Effector memory CD8-positive, alpha-beta T cell (primary cell): ENCODE measurements at regions not wholly inside any gene's neighbourhood (a gene's known extent, or its start where the extent isn't known, plus 50 kb on each side); places are given as distances from the start of the nearest gene placed in this dataset.
"Not testable (repeated sequence)": the region's sequence is repeated elsewhere in the genome, so short reads cannot be mapped to it uniquely, and the experiment has no call there.

ENCODE experiments used
- ATAC-seq: fragments of 150-1000 bp; cut with Tn5 transposase; replicated peaks from 2 replicates; pipeline ENCODE4 v1.10.0; 2021; ENCODE audit warnings: mild to moderate bottlenecking, moderate library complexity
- DNase-seq, 3 experiments: peaks; one replicate each; pipeline ENCODE4 v3.0.0; 2021
- H3K27ac Mint-ChIP-seq, 2 donors: one replicate each; pipeline ENCODE4 v1.8.0; 2022; ENCODE audit warnings: mild to moderate bottlenecking in 2 of 2, mixed read lengths in 2 of 2, moderate library complexity in 2 of 2
- H3K27me3 Mint-ChIP-seq, 2 donors: one replicate each; pipeline ENCODE4 v1.8.0; 2022; ENCODE audit warnings: mixed read lengths in 2 of 2
- H3K36me3 Mint-ChIP-seq: one replicate; pipeline ENCODE4 v1.8.0; 2022; ENCODE audit warnings: mild to moderate bottlenecking, moderate library complexity, mixed read lengths; ENCODE audit not compliant: insufficient read depth
- H3K4me1 Mint-ChIP-seq, 2 donors: one replicate each; pipeline ENCODE4 v1.8.0; 2022; ENCODE audit warnings: low read depth in 2 of 2, mixed read lengths in 2 of 2
- H3K4me3 Mint-ChIP-seq, 2 donors: one replicate each; pipeline ENCODE4 v1.8.0; 2022; ENCODE audit warnings: mild to moderate bottlenecking in 2 of 2, mixed read lengths in 2 of 2, moderate library complexity in 2 of 2
- H3K9me3 Mint-ChIP-seq, 2 donors: one replicate each; pipeline ENCODE4 v1.8.0; 2022; ENCODE audit warnings: mixed read lengths in 2 of 2

- ATAC-seq (no peak), DNase-seq (no peak)
- H3K27ac Mint-ChIP-seq: no peak overlapping the region
- no peak overlapping the region for H3K4me3 Mint-ChIP-seq
- H3K36me3 Mint-ChIP-seq: no peaks in the 10 kb centered on the region
- peaks cover 0 to 13% of the 10 kb centered on the region in 2 donors for H3K27me3 Mint-ChIP-seq
- H3K4me1 Mint-ChIP-seq: no peaks in the 10 kb centered on the region
- peaks cover 0 to 3% of the 10 kb centered on the region in 2 donors for H3K9me3 Mint-ChIP-seq
Observed at GRCh38 chr20:22944062-22944461, 91.0 kb upstream of the SSTR4 start.

- no peaks in the 10 kb centered on the region for H3K4me1 Mint-ChIP-seq
- H3K27me3 Mint-ChIP-seq: peaks cover 0 to 13% of the 10 kb centered on the region in 2 donors
- H3K9me3 Mint-ChIP-seq: peaks cover 0 to 3% of the 10 kb centered on the region in 2 donors
- H3K4me3 Mint-ChIP-seq: no peak overlapping the region
- DNase-seq: no peak
- H3K36me3 Mint-ChIP-seq: no peaks in the 10 kb centered on the region
- no peak for ATAC-seq
- H3K27ac Mint-ChIP-seq: no peak overlapping the region
Observed at GRCh38 chr20:22944936-22945335, 90.2 kb upstream of the SSTR4 start.

GRCh38 chr20:22946596-22946995 is 88.5 kb upstream of the SSTR4 start:
- Mint-ChIP-seq H3K9me3 (peaks cover 0 to 3% of the 10 kb centered on the region in 2 donors), H3K4me3 (no peak overlapping the region), H3K27ac (no peak overlapping the region), H3K27me3 (peaks cover 0 to 13% of the 10 kb centered on the region in 2 donors), H3K4me1 (no peaks in the 10 kb centered on the region), H3K36me3 (no peaks in the 10 kb centered on the region)
- no peak for DNase-seq
- ATAC-seq: no peak

GRCh38 chr20:22949331-22950109 is 85.6 kb upstream of the SSTR4 start:
- Mint-ChIP-seq H3K36me3 (no peaks in the 10 kb centered on the region), H3K4me1 (no peaks in the 10 kb centered on the region), H3K27ac (no peak overlapping the region), H3K9me3 (peaks cover 3 to 8% of the 10 kb centered on the region in 2 donors), H3K27me3 (peaks cover 0 to 13% of the 10 kb centered on the region in 2 donors), H3K4me3 (no peak overlapping the region)
- DNase-seq (no peak), ATAC-seq (no peak)

GRCh38 chr20:22951966-22952365 is 83.1 kb upstream of the SSTR4 start:
- H3K4me1 Mint-ChIP-seq: no peaks in the 10 kb centered on the region
- H3K27me3 Mint-ChIP-seq: no peaks in the 10 kb centered on the region
- no peak overlapping the region for H3K27ac Mint-ChIP-seq
- ATAC-seq (no peak), DNase-seq (no peak)
- no peak overlapping the region for H3K4me3 Mint-ChIP-seq
- H3K9me3 Mint-ChIP-seq: peaks cover 5 to 8% of the 10 kb centered on the region in 2 donors
- H3K36me3 Mint-ChIP-seq: no peaks in the 10 kb centered on the region

- Mint-ChIP-seq H3K4me1 (no peaks in the 10 kb centered on the region), H3K27me3 (no peaks in the 10 kb centered on the region), H3K4me3 (no peak overlapping the region), H3K9me3 (peaks cover 2 to 8% of the 10 kb centered on the region in 2 donors), H3K27ac (no peak overlapping the region), H3K36me3 (no peaks in the 10 kb centered on the region)
- no peak for DNase-seq
- no peak for ATAC-seq
Observed at GRCh38 chr20:22954661-22955060, 80.5 kb upstream of the SSTR4 start.

- H3K4me3 Mint-ChIP-seq: no peak overlapping the region
Observed at GRCh38 chr20:22958390-22958789, 76.7 kb upstream of the SSTR4 start.

GRCh38 chr20:22962567-22963439 is 72.3 kb upstream of the SSTR4 start:
- H3K4me1 Mint-ChIP-seq: no peaks in the 10 kb centered on the region
- H3K36me3 Mint-ChIP-seq: no peaks in the 10 kb centered on the region
- ATAC-seq (no peak), DNase-seq (no peak)
- no peak overlapping the region for H3K4me3 Mint-ChIP-seq
- H3K27ac Mint-ChIP-seq: no peak overlapping the region
- peaks cover 0 to 19% of the 10 kb centered on the region in 2 donors for H3K27me3 Mint-ChIP-seq
- no peaks in the 10 kb centered on the region for H3K9me3 Mint-ChIP-seq

More at GRCh38 chr20:22958390-22958789, 76.7 kb upstream of the SSTR4 start:
- Mint-ChIP-seq H3K36me3 (no peaks in the 10 kb centered on the region), H3K27ac (no peak overlapping the region), H3K9me3 (peaks cover under 1 to 2% of the 10 kb centered on the region in 2 donors), H3K27me3 (no peaks in the 10 kb centered on the region), H3K4me1 (no peaks in the 10 kb centered on the region)
- DNase-seq: no peak
- no peak for ATAC-seq

GRCh38 chr20:22963581-22963980 is 71.5 kb upstream of the SSTR4 start:
- H3K9me3 Mint-ChIP-seq: no peaks in the 10 kb centered on the region
- peaks cover 0 to 22% of the 10 kb centered on the region in 2 donors for H3K27me3 Mint-ChIP-seq
- no peak overlapping the region for H3K4me3 Mint-ChIP-seq
- H3K27ac Mint-ChIP-seq: no peak overlapping the region
- ATAC-seq (no peak), DNase-seq (no peak)
- no peaks in the 10 kb centered on the region for H3K36me3 Mint-ChIP-seq
- H3K4me1 Mint-ChIP-seq: no peaks in the 10 kb centered on the region

GRCh38 chr20:22966787-22967464 is 68.2 kb upstream of the SSTR4 start:
- no peak for ATAC-seq
- Mint-ChIP-seq H3K27ac (no peak overlapping the region), H3K4me3 (no peak overlapping the region), H3K9me3 (no peaks in the 10 kb centered on the region), H3K4me1 (no peaks in the 10 kb centered on the region), H3K36me3 (no peaks in the 10 kb centered on the region), H3K27me3 (peaks cover 0 to 22% of the 10 kb centered on the region in 2 donors)
- DNase-seq: no peak

- H3K27ac Mint-ChIP-seq, ATAC-seq: not testable (repeated sequence)
Observed at GRCh38 chr20:22967706-22968105, 67.4 kb upstream of the SSTR4 start.

GRCh38 chr20:22969031-22969430 is 66.1 kb upstream of the SSTR4 start:
- not testable (repeated sequence) for H3K4me3 Mint-ChIP-seq, DNase-seq, H3K4me1 Mint-ChIP-seq, ATAC-seq, H3K9me3 Mint-ChIP-seq, H3K27ac Mint-ChIP-seq, H3K36me3 Mint-ChIP-seq
- peaks cover 0 to 22% of the 10 kb centered on the region in 2 donors for H3K27me3 Mint-ChIP-seq

More at GRCh38 chr20:22967706-22968105, 67.4 kb upstream of the SSTR4 start:
- H3K4me3 Mint-ChIP-seq, DNase-seq, H3K9me3 Mint-ChIP-seq, H3K36me3 Mint-ChIP-seq, H3K4me1 Mint-ChIP-seq: not testable (repeated sequence)
- H3K27me3 Mint-ChIP-seq: peaks cover 0 to 22% of the 10 kb centered on the region in 2 donors

GRCh38 chr20:22971077-22971476 is 64.0 kb upstream of the SSTR4 start:
- not testable (repeated sequence) for H3K36me3 Mint-ChIP-seq, H3K9me3 Mint-ChIP-seq, H3K27ac Mint-ChIP-seq, DNase-seq, ATAC-seq, H3K4me1 Mint-ChIP-seq, H3K4me3 Mint-ChIP-seq
- H3K27me3 Mint-ChIP-seq: peaks cover 0 to 20% of the 10 kb centered on the region in 2 donors
